HG03520 (cell line): ENCODE measurements at regions not wholly inside any gene's neighbourhood (a gene's known extent, or its start where the extent isn't known, plus 50 kb on each side); places are given as distances from the start of the nearest gene placed in this dataset.
A peak's percentile ranks its signal among the peaks of the same experiment; 100 is the strongest.

Experiments used
- ATAC-seq: cut with Tn5 transposase; IDR thresholded peaks from one replicate; pipeline ENCODE4 v1.9.1; 2021; ENCODE audit warnings: mild to moderate bottlenecking, moderate library complexity; ENCODE audit not compliant: unreplicated experiment

DNA sequence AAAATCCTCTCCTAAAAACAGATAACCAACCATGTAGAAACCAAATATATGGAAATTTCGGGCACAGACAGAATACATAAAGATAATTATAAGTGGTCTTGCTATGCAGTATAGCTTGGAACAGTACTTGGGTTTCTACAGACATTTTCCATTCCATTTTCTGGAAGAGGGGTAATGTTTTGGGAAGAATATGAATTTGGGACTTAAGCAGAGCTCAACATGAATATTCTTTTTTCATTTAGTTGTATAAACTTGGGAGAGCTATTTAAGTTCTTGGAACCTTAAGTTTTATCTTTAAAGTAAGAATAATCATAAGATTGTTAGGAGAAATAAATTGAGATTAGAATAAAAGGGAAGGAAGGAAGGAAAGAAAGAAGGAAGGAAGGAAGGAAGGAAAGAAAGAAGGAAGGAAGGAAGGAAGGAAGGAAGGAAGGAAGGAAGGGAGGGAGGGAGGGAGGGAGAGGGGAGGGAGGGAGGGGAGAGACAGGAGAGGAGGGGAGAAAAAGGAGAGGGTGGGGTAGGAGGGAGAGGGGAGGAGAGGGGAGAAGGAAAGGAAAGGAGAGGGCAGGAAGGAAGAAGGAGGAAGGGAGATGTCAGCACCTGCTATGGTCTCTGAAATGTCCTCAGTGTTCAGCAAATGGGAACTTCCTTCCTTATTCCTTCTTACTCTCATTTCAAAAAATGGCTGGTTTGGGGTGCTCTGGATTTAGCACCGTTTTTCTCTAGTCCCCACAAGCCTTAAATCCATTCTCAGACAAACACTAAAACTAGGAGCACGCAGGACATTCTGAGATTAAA is 248.3 kb downstream of the LY86 start:
- no peak for ATAC-seq

DNA sequence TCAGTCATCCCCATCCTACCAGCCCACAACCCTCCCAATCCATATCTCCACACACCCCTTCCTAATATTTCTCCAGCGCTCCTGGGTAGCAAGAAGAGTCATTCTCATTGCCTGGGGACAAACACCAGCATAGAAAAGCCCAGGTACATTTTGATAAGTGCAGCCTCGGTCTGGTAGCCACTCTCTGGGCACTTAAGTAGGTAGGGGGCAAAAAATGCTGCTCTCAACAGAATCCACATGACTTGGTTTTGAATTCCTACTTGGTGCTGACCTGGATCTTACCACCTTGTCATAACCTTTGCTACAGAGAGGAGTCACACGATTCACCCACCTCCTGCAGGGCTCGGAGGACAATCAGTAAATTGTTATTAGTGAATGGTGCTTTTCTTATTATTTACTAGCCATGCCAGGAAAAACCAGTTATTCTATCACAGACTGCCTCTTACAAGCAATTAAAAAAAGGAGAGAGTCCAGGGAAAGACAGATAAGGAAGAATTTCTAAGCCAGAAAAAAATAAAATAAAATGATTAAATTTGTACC is 249.1 kb downstream of the LY86 start:
- no peak for ATAC-seq

DNA sequence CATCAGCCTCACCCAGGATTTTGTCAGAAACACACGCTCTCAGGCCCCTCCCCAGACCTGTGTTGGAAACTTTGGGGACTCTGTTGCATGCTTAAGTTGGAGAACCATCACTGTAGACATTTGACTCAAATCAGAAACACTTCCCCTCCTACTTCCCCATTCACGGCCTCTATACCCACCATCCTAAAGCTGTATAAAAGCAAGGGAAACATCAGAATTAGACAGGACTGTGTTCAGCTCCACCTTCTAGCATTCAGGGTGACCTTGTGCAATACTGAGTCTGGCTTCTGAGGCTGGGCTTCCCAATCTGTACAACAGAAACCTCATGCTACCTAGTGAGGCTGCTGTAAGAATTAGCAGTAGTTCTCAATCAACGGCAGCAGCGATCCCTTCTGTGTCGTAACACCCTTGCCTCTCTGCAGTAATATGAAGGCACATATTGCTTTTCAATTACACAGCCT is 252.3 kb downstream of the LY86 start:
- ATAC-seq: peak; percentile 88

DNA sequence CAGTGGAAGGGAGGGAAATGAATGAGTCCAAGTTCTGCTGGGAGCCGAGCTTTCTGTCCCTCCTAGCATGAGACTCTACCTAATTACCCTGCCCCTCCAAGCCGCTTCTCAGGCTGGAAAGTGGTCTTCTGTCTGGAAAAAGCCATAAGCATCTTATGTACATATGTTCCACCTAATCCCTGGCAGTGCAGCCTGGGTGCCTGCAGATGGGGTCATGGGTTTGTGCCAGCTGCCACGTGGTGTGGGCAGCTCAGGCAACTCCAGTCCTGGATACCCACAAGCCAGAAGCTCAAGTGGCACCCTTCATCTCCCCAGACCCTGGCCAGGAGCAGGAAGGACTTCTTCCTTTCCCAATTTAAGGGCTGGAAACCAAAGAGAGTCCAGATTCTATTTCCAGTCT is 253.1 kb downstream of the LY86 start:
- no peak for ATAC-seq

DNA sequence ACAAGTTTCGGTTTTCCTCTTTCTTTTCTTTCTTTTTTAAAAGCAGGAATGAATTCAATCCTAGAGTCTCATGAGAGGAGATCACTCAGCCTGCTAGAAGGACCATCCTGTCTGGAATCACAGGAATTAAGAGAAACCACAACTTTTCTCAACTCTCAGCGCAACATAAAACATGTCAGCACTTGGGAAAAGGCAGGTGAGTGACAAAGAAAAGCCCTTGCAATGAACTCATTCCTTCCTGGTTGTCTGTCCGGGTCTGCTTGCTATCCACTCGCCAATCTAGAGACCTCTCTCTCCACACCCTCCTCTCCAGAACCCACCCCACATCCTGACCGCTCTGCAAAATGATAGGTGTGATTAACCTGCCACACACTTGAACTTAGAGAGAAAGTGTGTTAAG is 253.8 kb downstream of the LY86 start:
- ATAC-seq: no peak

DNA sequence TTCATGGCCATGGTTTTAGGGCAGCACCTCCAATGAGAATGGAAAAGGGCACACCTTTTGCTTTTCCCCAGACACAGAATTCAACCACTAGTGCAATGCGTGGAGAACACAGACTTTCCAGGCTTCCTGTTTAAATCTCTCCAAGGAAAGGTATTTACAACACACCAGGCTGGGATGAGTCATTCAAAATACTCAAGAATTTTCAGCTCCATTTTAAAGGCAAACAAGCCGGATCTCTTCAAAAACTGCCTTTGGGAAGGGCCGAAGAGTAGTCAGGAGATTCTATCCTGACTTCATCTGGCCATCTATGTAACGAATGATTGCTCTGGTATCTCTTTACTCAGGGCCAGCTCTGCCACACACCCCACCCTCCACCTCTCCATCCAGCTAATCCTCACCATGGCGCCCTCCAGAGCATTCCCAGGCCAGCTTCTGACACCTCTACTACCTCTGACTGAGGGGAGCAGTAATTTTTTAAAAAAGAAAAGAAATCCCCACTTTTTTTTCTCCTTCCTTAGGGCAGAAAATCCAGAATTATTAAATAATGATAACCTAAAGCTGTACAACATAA is 254.6 kb downstream of the LY86 start:
- no peak for ATAC-seq

DNA sequence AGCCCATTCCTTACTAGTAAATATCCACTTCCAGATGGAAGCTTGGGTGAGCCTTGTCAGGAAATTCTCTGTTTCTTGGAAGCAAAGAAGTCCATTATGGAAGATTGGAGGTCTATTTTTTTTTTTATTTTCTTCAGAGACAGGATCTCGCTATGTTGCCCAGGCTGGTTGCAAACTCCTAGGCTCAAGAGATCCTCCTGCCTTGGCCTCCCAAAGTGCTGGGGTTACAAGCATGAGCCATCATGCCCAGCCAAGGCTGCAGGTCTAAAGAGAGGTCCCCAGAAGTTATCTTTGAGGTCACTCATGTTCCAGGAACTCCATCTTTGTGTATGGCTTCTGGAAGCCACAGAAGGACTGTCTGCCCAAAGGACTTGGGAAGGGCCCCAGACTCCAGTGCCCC is 255.3 kb downstream of the LY86 start:
- ATAC-seq: no peak

DNA sequence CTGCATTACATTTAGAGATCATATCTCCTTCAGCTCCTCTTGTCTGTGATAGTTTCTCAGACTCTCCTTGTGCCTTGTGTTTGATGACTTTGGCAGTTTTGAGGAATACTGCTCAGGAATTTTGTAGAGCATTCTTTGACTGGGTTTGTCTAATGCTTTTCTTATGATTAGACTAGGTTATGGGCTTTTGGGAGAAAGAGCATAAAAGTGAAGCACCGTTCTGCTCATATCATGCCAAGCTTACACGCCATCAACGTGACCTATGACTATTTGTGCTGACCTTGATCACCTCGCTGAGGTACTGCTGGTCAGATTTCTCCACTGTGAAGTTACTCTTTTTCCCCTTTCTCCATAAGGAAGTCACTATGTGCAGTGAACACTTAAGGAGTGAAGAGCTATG is 256.0 kb downstream of the LY86 start:
- no peak for ATAC-seq

DNA sequence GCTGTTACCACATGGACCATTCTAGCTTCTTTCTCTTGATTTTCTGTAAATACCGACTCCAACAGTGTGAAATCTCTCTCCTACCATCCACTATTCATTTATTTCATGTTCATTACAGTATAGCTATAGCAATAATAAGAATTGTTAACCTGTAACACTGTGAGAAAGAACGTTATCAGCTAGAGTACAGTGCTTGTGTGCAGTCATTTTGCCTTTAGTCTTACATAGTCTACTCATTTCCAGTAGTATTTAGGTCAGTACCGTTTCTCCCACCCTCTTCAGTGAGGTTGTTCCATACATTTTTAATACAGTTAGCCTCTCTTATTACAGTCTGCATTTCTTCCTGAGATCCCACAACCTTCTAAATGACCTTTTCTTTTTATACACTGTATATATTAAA is 257.1 kb downstream of the LY86 start:
- ATAC-seq: no peak

DNA sequence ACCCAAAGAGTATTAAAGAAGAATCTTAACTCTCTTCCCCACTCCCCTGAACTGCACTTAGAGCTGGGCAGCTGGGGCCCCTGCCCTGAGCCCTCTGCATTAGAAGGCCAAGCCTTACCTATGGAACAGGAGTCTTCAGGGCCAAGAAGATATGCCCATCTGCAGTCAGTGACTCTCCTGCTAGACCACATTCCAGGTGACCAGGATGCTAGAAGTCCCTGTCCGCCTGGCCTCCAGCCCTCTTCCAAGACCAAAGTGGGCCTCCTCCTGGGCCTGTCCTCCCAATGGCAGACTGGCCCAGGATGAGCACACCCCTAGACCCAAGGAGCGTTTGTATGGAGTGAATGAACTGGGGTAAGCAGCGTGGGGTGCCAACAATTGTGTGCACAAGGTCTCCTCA is 259.1 kb downstream of the LY86 start:
- no peak for ATAC-seq

DNA sequence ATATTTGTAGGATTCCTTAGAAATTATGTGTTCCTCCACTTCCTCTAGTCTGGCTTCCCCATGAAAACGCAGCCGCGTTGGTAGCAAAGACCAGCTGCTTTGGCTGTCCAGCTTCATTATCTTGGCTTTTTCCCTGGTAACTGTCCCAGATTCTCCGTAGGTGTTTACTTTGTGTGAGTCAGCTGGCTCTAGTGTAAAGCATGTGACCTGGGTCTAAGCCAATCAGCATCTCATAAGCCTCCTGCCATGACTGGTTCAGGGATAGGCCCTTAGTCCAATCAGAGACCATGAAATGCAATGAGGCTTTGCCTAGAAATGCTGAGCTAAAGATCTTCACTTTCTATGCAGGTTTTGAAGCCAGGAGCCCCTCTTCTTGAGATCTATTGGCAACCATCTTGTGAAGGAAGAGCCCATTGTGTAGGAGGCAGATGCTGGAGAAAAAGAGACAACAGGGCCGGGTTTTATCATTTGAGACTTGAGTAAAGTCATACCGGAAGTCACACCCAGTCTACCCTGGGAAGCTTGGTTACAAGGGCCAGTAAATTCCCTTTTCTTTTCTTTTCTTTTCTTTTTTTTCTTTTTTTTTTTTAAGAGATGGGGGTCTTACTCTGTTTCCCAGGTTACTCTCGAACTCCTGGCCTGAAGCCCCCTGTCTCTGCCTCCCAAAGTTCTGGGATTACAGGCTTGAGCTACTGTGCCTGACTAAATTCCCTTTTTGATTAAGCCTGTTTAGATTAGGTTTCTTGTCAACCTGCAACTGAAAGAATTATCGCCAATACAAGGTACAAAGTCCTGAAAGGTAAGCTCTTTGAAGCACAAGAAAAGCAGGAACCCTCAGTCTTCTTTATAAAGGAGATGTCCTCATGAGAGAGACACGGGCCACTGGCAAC is 256.5 kb upstream of the RREB1 start:
- no peak for ATAC-seq

DNA sequence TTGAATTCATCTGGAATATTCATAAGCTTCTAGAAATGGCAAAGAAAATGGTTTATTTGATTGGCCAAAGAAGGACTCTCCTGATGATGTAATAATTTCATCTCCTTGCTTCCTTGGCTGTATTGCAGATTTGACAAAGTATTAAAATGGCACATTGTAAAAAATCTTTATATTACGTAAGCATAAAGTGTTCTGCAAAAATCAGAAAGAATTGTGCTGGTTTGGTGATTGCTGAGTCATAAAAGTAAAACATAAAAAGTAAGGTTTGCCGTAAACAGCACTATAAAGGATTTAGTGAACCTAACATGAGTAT is 255.9 kb upstream of the RREB1 start:
- ATAC-seq: no peak

DNA sequence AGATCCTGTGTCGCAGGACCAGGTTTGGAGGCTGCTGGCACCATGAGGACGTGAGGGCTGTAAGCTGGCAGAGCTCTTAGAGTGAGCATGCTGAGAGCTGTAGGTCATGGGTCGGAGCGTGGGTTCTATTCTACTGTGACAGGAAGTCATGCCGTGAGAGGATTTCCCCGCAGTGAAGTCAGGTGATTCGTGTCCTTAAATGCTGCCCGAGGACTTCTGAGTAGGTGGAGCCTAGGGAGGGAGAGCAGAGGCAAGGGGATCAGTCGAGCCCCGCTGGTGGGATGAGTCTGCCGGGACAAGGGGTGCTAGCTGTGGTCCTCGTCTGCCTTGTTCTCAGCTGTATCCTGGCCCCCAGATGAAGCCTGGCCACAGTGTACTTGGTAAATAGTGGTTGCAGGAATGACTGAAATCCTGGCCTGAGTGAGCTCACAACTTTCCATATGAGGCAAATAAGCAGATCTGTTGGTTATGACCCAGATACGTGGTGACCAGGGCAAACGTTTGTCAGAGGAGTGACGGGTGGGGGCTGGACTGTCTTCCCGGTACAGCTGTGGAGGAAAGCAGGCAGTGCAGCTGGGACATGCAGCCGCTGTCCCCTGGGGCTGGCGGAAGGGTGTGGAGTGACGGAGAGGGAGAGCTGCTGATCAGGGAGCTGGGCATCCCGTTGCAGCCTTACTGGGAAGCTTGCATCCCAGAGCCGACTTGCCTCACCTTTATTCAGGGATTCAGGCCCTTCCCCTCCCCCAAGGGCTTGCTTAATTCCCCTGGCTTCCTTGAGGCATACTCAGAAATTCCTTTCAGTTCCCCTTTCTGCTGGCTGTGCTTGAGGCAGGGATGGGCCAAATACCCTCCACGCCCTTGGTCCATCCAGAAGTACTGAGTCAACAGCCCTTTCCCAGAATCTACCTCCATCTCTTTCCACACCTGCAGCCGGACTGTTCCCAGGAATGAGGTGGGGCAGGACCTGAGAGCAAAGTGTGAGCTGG is 250.9 kb upstream of the RREB1 start:
- ATAC-seq: peak; percentile 65

DNA sequence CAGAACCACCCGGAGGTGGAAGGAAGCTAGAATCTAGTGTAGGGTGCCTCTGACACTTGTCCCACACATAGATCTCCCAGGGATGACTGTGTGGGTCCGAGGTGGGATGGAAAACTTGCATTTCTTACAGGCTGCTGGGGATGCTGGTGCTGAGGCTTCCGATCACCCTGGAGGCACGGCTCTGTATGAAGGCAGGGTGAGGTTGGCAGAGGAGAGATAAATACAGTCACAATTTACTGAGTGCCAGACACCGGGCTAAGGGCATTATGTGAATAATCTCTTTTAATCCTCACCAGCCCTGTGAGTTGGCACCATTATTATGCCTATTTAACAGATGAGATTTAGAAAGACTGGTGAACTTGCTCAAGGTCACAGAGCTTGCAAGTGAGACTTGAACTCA is 250.2 kb upstream of the RREB1 start:
- ATAC-seq: no peak

DNA sequence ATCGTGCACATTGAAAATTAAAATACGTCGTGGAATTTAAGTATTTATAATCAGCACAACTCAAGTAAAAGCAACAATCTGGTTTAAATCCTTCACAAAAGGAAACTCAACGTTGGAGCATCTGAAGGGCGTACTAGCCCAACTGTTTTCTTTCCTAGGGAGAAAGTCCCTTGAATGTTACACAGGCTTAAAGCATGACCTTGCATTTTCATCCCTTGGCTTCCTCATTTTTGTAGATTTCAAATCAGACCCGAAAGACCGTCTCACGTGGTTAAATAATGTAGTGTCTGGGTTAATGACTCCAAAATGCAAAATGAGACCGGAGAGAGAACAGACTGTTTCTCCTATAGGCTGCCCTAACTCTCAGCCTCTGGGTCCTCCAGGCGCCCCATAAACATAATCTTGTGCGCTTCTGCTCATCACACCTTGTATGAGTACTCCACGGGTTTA is 249.2 kb upstream of the RREB1 start:
- ATAC-seq: no peak

DNA sequence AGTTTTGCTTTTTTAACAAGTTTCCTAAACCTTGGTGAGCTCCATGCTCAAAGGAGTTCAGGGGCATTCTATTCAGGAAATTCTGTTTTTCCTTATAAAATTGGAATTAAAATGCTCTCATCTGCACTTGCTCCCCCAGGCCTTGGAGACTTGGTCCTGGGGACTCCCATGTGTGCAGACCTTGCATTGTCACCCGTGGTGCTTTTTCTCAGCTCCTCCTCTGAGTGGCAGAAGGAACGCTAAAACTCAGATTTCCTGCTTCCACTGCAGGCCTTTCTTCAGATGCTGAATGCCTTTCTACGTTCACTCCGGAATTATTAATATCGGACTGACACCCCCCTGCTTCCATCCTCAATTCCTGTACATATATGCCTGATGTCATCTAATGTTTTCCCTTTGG is 248.7 kb upstream of the RREB1 start:
- ATAC-seq: no peak

DNA sequence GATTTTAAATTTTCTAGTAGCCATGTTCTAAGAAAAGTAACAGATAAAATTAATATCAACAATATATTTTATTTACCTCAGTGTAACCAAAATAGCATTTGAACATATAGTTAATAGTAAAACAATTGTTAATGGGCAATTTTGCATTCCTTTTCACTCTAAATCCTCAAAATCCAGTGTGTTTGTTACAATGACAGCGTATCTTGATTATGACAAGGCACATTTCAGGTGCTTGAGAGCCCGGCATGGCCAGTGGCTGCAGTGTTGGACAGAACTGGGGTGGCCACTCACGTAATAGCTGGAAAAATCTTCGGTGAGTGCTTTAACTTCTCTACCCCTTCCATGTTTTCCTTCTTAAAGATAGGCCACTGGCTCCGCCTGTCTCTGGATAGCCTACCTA is 248.0 kb upstream of the RREB1 start:
- ATAC-seq: no peak

DNA sequence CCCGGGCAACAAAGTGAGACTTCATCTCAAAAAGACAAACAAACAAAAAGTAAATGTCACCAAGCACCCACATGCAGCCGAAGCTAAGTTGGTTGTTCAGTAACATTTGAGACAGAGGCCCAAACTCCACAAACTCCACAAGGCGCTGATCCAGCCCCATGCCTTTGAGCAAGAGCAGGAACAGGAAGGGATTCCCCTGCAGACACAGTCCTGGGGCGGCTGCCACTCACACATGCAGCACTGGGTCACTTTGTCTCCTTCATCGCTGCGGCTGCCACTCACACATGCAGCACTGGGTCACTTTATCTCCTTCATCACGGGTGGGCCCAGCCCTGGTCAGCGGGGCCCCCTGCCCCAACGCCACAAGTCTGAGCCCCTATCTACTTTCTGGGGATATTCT is 246.9 kb upstream of the RREB1 start:
- no peak for ATAC-seq

DNA sequence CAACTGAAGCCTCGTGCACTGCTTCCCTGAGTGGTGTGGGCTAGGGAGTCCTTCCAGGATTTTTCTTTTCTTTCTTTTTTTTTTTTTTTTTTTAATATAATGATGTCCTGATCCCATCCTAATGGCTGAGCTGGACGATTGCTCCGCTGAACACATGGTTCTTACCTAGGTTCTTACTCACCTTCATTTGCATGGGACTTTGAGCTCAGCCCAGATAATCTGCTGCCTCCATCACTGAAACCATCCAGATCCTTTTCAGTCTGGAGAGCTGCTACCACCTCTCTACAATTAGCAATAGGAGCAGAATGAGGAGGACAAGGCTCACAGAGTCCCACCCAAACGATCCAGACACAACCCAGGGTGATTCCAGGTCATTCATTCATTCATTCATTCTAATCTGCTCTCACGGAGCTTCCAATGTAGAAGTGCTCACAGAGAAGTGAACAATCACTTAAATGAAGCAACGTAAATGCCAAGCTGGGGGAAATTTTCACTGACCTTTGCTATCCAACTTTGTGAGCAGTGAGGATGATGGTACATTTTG is 246.3 kb upstream of the RREB1 start:
- no peak for ATAC-seq

DNA sequence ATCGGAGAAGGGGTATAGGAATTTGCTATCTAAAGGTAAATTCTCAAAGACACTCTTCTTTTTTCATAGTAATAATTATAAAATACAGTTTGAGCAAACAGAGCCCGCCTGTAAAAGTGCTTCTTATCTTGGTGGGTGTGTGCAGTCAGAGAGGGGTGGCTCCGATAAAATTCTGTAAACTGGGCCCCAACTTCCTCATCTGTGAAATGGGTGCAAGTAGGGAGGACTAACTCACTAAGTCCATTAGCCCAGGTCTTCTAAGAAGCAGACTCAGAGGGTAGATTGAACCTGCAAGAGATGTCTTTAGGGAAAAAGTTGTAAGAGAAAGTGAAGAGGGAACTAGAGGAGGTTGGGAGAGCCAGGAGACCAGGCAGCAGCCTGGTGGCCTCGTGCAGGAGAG is 245.8 kb upstream of the RREB1 start:
- ATAC-seq: no peak
